ENCODE measurements at regions not wholly inside any gene's neighbourhood (a gene's known extent, or its start where the extent isn't known, plus 50 kb on each side); places are given as distances from the start of the nearest gene placed in this dataset.
A peak's percentile ranks its signal among the peaks of the same experiment; 100 is the strongest.

DNA sequence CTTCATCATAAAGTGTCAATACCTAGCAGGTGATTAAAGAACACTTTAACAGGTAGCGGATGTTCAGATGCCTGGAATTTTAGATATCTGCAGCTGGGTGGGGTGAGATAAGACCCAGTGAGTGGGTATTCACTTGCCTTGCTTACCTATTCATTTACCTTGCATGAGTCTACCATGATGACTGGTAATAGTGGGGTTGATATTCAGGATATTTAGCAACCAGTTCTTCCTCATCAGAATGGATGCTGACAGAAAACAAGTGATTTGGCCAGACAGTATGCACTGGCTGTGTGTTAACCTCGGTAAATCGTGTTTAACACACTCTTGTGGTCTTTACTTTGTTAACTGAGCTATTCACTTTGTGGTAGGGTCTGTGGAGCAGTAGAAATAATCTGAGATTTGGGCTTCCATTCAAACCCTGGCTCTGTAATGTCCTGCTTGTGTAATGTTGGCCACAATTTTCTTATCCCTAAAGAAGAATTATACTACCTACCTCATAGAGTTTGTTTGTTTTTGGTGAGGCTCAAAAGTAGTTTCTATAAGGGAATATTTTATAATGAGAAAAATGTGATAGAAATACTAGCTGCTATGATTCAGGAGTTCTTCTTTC, 391.9 kb upstream of the TBL1XR1 start:
- TF ChIP-seq MYC (IDR thresholded peaks at IDR 0.05; ENCODE audit: low read depth, low read length), result no peak
- TF ChIP-seq POLR2A (IDR thresholded peaks at IDR 0.05; ENCODE audit: extremely low read depth, insufficient read length), result no peak
- TF ChIP-seq, protein P1, sequence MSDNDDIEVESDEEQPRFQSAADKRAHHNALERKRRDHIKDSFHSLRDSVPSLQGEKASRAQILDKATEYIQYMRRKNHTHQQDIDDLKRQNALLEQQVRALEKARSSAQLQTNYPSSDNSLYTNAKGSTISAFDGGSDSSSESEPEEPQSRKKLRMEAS (IDR thresholded peaks at IDR 0.05; ENCODE audit: low read depth, low read length), result no peak
- TF ChIP-seq, protein P2, sequence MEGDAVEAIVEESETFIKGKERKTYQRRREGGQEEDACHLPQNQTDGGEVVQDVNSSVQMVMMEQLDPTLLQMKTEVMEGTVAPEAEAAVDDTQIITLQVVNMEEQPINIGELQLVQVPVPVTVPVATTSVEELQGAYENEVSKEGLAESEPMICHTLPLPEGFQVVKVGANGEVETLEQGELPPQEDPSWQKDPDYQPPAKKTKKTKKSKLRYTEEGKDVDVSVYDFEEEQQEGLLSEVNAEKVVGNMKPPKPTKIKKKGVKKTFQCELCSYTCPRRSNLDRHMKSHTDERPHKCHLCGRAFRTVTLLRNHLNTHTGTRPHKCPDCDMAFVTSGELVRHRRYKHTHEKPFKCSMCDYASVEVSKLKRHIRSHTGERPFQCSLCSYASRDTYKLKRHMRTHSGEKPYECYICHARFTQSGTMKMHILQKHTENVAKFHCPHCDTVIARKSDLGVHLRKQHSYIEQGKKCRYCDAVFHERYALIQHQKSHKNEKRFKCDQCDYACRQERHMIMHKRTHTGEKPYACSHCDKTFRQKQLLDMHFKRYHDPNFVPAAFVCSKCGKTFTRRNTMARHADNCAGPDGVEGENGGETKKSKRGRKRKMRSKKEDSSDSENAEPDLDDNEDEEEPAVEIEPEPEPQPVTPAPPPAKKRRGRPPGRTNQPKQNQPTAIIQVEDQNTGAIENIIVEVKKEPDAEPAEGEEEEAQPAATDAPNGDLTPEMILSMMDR (IDR thresholded peaks at IDR 0.05; ENCODE audit: low read depth, low read length), result no peak
- no peak for DNase-seq (ENCODE audit: low read depth)
- H3K4me3 ChIP-seq (ENCODE audit: low read depth, low read length), result no peak overlapping the region

DNA sequence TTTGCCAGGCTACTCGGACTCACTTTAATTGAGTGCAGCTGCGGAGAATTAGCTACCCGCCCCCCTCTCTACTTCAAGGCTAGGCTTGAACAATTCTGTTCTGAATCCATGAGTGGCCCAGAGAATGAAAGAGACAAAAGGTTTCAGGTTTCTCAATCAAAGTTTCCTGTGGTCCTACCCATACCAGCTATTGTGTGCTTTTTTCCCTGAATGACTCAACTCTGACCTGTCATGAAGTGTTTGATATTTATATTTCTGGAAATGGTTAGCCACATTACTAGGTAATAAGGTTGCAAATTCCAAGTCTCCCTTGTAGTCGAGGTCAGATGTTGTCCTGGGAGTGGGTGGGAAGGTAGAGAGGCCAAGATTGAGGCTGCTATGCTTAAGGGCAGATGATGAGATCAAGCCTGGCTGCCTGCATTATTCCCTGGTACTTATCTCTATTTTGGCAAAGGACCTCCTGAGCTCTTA, 392.7 kb upstream of the TBL1XR1 start:
- H3K4me3 ChIP-seq (ENCODE audit: low read depth, low read length), result no peak overlapping the region
- TF ChIP-seq POLR2A (IDR thresholded peaks at IDR 0.05; ENCODE audit: extremely low read depth, insufficient read length) (no peak), MYC (IDR thresholded peaks at IDR 0.05; ENCODE audit: low read depth, low read length) (no peak)
- TF ChIP-seq, protein P2 (IDR thresholded peaks at IDR 0.05; ENCODE audit: low read depth, low read length), result no peak
- TF ChIP-seq, protein P1 (IDR thresholded peaks at IDR 0.05; ENCODE audit: low read depth, low read length), result no peak
- no peak for DNase-seq (ENCODE audit: low read depth)

DNA sequence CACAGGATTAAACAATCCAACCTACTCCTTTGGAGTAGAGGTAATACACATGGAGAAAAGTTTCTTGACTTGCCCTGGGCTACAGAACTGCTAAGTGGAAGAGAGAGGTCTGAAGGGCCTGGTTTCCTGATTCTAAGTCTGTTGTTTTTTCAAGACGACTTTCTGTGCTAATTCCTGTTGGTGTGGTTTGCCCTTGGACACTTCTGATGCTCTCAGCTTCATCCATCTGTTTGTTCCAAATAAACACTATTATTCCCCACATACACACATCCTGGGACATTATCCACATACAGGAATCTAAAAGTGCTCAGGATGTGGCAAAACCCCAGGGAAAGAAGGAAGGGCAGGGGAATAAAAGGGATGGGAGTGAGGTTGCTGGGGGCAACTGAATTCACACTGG, 393.5 kb upstream of the TBL1XR1 start:
- no peak for DNase-seq (ENCODE audit: low read depth)
- no peak overlapping the region for H3K4me3 ChIP-seq (ENCODE audit: low read depth, low read length)
- TF ChIP-seq POLR2A (IDR thresholded peaks at IDR 0.05; ENCODE audit: extremely low read depth, insufficient read length) (no peak), MYC (IDR thresholded peaks at IDR 0.05; ENCODE audit: low read depth, low read length) (no peak)
- TF ChIP-seq, protein P1 (IDR thresholded peaks at IDR 0.05; ENCODE audit: low read depth, low read length), result no peak
- TF ChIP-seq, protein P2 (IDR thresholded peaks at IDR 0.05; ENCODE audit: low read depth, low read length), result no peak

DNA sequence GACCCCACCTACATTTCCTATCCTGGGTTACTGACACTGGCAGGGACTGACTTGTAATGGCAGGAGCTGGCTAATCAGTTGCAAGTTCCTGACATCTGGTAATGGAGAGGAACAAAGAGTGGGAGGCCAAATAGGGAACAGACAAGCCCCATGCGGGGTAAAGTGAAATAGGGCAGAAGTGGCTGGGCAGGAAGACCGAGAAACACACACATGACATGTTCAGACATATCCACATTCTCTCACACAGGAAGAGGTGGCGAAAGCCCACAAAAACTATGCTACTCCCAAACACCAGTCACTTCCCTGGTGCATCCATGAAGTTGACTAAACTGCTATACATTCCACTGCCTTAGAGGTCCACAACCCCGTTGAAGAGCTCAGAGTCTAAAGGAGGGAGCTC, 394.1 kb upstream of the TBL1XR1 start:
- TF ChIP-seq POLR2A (IDR thresholded peaks at IDR 0.05; ENCODE audit: extremely low read depth, insufficient read length) (no peak), MYC (IDR thresholded peaks at IDR 0.05; ENCODE audit: low read depth, low read length) (no peak)
- TF ChIP-seq, protein P2 (IDR thresholded peaks at IDR 0.05; ENCODE audit: low read depth, low read length), result no peak
- TF ChIP-seq, protein P1 (IDR thresholded peaks at IDR 0.05; ENCODE audit: low read depth, low read length), result no peak
- no peak overlapping the region for H3K4me3 ChIP-seq (ENCODE audit: low read depth, low read length)
- peak; percentile 38 for DNase-seq (ENCODE audit: low read depth)

DNA sequence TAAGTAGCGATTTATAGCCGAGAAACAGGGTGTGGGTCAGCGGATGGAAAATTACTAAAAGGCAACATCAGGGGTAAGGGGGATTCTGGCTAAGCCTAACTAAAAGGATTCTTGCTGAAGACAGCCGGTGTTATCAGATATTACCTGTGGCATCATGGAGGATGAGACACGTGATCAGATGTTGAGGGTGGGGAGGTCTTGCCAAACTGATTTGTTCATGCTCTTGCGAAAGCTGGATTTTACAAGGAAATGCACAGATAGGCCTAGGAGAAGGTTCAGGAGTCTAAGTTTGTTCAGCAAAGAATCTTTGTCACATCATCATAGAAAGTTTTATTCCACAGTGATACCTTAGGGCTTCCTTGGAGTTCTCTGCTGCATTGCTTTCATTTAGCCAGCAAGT, 396.8 kb upstream of the TBL1XR1 start:
- H3K4me3 ChIP-seq (ENCODE audit: low read depth, low read length), result no peak overlapping the region
- TF ChIP-seq MYC (IDR thresholded peaks at IDR 0.05; ENCODE audit: low read depth, low read length), result no peak
- TF ChIP-seq, protein P1 (IDR thresholded peaks at IDR 0.05; ENCODE audit: low read depth, low read length), result no peak
- no peak for TF ChIP-seq POLR2A (IDR thresholded peaks at IDR 0.05; ENCODE audit: extremely low read depth, insufficient read length)
- TF ChIP-seq, protein P2 (IDR thresholded peaks at IDR 0.05; ENCODE audit: low read depth, low read length), result no peak
- DNase-seq (ENCODE audit: low read depth), result peak; percentile 21
